ENCODE measurements at regions not wholly inside any gene's neighbourhood (a gene's known extent, or its start where the extent isn't known, plus 50 kb on each side); places are given as distances from the start of the nearest gene placed in this dataset.

DNA sequence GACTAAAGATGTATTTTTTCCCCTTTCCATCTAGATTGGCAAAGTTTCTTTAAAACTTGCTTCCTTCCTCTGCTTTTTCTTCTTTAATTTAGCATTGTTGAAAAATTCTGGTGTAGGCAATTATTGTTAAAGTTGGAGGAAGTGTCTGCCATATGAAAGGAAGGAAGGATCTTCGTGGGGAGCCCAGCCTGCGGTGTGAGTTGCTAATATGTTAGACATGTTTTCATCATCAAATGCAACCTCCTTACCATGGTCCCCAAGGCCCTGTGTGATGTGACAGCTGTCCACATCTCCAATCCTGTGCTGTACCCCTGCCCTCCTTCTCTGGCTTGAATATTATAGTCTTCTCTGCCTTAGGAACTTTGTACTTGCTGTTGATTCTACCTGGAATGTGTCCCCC is 81.0 kb upstream of the ZBTB18 start:
- no peak for TF ChIP-seq POLR2A (IDR thresholded peaks at IDR 0.05)
- TF ChIP-seq, protein P1, sequence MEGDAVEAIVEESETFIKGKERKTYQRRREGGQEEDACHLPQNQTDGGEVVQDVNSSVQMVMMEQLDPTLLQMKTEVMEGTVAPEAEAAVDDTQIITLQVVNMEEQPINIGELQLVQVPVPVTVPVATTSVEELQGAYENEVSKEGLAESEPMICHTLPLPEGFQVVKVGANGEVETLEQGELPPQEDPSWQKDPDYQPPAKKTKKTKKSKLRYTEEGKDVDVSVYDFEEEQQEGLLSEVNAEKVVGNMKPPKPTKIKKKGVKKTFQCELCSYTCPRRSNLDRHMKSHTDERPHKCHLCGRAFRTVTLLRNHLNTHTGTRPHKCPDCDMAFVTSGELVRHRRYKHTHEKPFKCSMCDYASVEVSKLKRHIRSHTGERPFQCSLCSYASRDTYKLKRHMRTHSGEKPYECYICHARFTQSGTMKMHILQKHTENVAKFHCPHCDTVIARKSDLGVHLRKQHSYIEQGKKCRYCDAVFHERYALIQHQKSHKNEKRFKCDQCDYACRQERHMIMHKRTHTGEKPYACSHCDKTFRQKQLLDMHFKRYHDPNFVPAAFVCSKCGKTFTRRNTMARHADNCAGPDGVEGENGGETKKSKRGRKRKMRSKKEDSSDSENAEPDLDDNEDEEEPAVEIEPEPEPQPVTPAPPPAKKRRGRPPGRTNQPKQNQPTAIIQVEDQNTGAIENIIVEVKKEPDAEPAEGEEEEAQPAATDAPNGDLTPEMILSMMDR (IDR thresholded peaks at IDR 0.05): no peak
